ENCODE measurements at regions not wholly inside any gene's neighbourhood (a gene's known extent, or its start where the extent isn't known, plus 50 kb on each side); places are given as distances from the start of the nearest gene placed in this dataset.

DNA sequence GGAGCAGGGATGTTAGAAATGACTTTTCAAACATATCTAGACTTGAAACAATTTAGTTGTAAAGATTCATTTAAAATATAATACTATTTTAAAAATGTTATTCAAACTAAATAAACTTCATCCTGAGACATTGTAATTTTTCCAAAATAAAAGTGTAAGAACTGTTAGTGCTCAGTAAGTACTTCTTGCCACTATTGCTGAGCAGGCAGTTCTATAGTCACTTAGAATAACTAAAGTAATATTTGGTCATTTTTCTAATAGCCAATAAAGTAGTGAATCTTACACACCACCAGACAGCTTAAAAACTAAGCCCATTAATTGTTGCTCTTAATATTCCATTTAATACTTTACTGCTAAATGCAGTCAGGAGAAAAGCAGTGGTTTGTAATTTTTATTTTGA is 1120.0 kb upstream of the CDH10 start:
- DNase-seq (ENCODE audit: low read depth in 2 of 2) = no peak
- H3K4me3 ChIP-seq (replicated peaks in 1 of 2; ENCODE audit: low read depth in 2 of 2, low read length in 2 of 2) = no peak overlapping the region
- TF ChIP-seq, protein P1, sequence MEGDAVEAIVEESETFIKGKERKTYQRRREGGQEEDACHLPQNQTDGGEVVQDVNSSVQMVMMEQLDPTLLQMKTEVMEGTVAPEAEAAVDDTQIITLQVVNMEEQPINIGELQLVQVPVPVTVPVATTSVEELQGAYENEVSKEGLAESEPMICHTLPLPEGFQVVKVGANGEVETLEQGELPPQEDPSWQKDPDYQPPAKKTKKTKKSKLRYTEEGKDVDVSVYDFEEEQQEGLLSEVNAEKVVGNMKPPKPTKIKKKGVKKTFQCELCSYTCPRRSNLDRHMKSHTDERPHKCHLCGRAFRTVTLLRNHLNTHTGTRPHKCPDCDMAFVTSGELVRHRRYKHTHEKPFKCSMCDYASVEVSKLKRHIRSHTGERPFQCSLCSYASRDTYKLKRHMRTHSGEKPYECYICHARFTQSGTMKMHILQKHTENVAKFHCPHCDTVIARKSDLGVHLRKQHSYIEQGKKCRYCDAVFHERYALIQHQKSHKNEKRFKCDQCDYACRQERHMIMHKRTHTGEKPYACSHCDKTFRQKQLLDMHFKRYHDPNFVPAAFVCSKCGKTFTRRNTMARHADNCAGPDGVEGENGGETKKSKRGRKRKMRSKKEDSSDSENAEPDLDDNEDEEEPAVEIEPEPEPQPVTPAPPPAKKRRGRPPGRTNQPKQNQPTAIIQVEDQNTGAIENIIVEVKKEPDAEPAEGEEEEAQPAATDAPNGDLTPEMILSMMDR (IDR thresholded peaks at IDR 0.05; ENCODE audit: low read depth, low read length) = no peak

DNA sequence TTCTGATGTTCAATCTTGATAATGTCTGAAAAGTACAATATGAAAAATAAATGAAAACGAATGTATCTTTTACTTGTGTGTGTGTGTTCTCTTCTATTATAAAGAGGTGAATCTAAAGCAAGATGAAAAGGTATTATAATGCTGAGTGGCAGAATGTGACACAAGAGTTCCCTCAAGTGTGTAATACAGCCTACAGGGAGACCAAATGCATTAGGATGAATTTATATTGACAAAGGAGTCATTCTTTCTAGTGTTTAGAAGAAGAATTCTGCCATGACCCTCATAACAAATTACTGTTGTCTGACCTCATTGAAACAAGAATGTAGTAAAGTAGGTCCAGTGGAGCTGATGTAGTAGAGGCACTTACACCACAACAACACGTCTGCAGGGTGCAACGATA is 1119.0 kb upstream of the CDH10 start:
- no peak for DNase-seq (ENCODE audit: low read depth in 2 of 2)
- no peak overlapping the region for H3K4me3 ChIP-seq (replicated peaks in 1 of 2; ENCODE audit: low read depth in 2 of 2, low read length in 2 of 2)
- TF ChIP-seq, protein P1 (IDR thresholded peaks at IDR 0.05; ENCODE audit: low read depth, low read length) = no peak

DNA sequence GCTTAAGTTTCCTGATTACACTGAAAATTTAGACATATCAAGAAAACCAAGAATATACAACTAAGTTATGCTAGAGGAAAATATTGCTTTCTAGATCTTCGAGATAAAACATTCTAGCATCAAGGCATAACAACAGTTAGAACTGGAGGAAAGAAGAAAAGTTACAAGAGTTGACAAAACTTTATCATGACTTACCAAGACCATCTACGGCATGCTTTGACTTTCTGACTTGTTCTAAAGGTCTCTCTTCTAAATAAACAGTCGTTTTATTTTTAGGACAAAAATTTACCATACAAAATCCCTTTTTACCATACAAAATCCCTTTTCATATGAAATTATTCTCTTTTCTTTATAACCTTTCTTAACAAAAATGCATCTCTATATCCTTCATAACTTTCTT is 1110.1 kb upstream of the CDH10 start:
- TF ChIP-seq, protein P1 (IDR thresholded peaks at IDR 0.05; ENCODE audit: low read depth, low read length) = no peak
- H3K4me3 ChIP-seq (replicated peaks in 1 of 2; ENCODE audit: low read depth in 2 of 2, low read length in 2 of 2) = no peak overlapping the region
- peak in 1 of 2 donors; percentile 2 for DNase-seq (ENCODE audit: low read depth in 2 of 2)

DNA sequence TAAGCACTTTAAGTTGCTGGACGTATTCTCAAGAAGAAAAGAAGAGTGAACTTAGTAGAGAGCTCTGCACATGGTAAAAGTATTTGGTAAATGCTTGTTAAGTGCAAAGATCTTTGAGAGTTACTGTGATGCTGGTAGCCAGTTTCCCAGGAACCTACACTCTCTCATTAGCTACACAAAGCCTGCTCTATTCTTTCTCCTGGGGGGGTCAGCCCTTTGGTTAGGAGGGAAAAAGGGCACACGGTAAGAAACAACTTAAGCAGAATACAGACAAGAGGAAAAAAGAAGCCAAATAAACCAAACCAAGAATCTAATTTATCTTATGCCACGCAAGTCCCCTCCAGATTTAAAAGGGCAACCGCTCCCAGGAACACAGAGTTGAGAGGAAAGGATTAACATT is 1100.1 kb upstream of the CDH10 start:
- DNase-seq (ENCODE audit: low read depth in 2 of 2) = no peak
- TF ChIP-seq, protein P1 (IDR thresholded peaks at IDR 0.05; ENCODE audit: low read depth, low read length) = no peak
- H3K4me3 ChIP-seq (replicated peaks in 1 of 2; ENCODE audit: low read depth in 2 of 2, low read length in 2 of 2) = no peak overlapping the region

DNA sequence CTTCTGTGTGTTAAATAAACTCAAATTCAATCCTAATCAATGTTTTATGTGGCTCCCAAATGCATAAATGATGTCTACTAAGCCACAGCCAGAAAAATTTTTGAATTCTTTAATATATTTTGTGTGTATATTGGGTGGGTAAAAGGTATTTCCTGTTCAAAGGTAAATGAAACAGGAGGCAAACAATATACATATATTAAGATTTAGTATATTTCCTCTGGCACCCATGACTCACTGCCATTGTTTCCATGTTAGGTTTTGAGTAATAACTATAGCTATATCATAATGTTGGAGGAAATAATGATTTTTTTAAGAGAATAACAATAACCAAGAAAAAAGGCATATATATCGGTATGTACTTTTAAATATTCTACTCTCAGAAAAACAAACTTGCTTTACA is 1071.9 kb upstream of the CDH10 start:
- TF ChIP-seq, protein P1 (IDR thresholded peaks at IDR 0.05; ENCODE audit: low read depth, low read length) = no peak
- H3K4me3 ChIP-seq (replicated peaks in 1 of 2; ENCODE audit: low read depth in 2 of 2, low read length in 2 of 2) = no peak overlapping the region
- DNase-seq (ENCODE audit: low read depth in 2 of 2) = no peak

DNA sequence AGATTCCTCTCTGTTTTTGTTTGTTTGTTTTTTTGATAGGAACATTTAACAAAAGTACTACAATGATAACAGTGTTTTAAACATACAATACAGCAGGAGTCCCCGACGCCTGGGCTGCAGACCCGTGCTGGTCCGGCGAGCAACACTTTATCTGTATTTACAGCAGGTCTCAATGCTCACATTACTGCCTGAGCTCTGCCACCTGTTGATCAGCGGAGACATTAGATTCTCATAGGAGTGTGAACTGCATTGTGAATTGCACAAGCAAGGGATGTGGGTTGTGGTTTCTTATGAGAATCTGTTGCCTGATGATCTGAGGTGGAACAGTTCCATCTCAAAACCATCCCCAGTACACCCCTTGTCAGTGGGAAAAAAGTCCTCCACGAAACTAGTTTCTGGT is 1068.5 kb upstream of the CDH10 start:
- TF ChIP-seq, protein P1 (IDR thresholded peaks at IDR 0.05; ENCODE audit: low read depth, low read length) = no peak
- no peak for DNase-seq (ENCODE audit: low read depth in 2 of 2)
- no peak overlapping the region for H3K4me3 ChIP-seq (replicated peaks in 1 of 2; ENCODE audit: low read depth in 2 of 2, low read length in 2 of 2)

DNA sequence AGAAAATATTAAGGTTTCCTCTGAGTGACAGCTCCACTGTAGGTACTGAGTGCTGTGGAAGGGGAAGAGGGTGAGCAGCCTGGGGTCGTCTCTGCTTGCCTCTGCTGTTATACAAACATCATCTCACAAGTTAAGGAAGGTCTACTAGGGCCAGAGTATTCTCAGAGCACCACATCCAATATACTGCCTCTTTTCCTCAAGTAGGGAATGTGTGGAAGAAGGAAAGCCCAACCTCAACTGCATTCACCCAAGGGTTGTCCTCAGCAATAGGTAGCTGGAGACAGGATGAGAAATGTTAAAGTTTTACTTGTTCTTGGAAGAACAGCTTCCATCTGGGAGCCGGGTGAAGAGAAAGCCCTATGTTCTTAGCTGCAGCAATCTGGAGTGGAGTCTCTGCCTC is 1062.3 kb upstream of the CDH10 start:
- TF ChIP-seq, protein P1 (IDR thresholded peaks at IDR 0.05; ENCODE audit: low read depth, low read length) = no peak
- no peak overlapping the region for H3K4me3 ChIP-seq (replicated peaks in 1 of 2; ENCODE audit: low read depth in 2 of 2, low read length in 2 of 2)
- no peak for DNase-seq (ENCODE audit: low read depth in 2 of 2)
